GM19043 (cell line): ENCODE measurements at regions not wholly inside any gene's neighbourhood (a gene's known extent, or its start where the extent isn't known, plus 50 kb on each side); places are given as distances from the start of the nearest gene placed in this dataset.

Source experiments
- ATAC-seq: cut with Tn5 transposase; IDR thresholded peaks from one replicate; pipeline ENCODE4 v1.9.1; 2021; ENCODE audit warnings: low read depth; ENCODE audit not compliant: unreplicated experiment

DNA sequence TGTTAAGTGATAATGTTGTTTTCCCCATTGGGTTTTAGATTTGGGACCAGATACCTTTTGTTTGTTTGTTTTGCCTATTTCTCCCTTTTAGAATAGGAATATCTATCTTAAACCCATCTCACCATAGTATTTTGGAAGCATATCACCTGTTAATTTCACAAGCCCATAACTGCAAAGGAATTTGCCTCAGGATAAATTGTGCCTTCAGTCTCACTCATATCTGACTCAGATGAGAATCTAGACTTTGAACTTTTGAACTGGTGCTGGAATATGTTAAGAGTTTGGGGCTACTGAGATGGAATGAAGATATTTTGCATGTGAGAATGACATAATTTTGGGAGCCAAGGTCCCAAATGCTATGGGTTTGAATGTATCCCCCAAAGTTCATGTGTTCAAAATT lies 607.4 kb downstream of the HACE1 start:
- ATAC-seq, result no peak

DNA sequence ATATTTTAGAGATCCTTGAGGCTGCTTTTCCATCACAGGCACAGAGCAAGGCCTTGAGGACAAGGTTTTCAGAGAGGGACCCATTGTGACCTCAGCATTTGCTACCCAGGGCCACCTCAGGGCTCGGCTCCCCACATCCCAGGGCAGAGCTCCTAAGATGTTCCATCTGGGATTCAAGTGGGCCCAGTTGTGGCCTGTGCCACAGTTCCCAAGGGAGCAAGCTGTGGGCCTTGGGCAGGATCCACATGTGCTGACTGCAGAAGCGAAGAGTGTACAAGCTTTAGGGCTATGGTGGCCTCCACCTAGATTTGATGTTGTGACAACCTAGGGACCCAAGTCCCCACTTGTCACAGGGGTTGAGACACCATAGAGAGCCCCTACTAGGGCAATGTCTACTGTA lies 608.1 kb downstream of the HACE1 start:
- ATAC-seq, result no peak

DNA sequence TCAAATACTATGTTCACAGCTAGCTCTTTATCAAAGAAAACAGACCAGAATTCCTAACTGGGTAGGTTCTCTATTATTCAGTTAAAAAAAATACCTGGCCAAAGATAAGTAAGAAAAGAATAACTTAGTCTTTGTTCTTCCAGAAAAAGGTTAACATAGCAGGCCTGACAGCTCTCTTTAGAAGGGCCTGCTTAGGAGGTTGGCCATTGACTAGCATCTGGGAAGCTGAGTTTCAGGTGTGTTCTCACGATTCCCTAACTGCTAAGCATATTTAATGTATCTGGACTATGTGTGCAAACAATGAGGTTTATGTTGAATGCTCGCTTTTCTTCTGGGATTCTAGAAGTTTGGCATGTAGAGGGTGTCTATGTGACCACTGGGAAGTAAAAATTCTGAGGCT lies 618.9 kb downstream of the HACE1 start:
- ATAC-seq, result no peak

DNA sequence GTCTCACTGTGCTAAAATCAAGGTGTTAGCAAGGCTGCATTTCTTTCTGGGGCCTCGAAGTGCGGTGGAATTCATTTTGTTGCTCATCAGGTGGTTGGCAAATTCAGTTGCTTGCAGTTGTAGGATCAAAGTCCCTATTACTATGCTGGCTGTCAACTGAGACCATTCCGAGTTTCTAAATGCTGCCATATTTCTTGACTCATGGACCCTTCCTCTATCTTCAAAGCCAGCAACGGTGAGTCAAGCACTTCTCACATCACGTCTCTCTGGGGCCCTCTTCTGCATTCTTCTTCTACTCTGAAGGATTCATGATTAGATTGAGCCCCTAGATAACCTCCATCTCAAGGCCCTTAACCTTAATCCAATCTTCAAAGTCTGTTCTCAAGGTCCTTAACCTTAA lies 619.7 kb downstream of the HACE1 start:
- ATAC-seq, result no peak

DNA sequence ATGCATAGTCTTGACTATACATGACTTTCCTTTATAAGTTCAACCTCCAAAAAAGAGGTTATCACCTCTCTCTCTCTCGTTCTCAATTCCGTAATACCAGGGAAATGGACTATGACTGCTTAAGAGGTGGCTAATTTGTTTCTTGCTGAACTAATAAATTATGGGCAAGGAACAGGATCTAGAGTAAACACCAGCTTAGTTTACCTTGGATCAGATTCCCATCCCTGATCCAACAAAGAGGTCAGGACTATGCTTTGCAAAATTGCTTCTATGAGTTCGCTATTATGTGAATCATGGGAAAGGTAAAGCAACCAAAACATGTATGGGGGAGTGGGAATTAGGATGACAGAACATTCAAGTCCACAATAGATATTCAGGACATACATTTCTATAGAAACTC lies 630.7 kb downstream of the HACE1 start:
- ATAC-seq, result no peak

DNA sequence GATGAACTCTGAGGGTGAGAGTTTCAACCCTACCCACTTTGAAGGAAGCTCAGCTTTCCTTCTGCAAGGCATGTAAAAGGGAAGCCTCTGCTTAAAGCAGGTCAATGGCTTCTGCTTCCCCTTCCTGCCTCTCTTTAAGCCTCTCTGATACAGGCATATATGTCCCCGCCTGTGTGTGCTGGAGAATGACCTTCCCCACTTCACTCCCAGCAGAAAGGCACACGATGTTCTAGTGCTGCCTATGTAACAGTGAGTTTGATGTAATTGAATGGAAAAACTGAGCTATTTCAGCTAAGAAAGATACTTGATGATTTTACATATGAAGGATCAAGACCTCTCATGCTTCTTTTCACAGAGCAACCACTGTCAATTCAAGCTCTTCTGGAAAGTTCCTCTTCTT lies 632.2 kb downstream of the HACE1 start:
- ATAC-seq, result no peak

DNA sequence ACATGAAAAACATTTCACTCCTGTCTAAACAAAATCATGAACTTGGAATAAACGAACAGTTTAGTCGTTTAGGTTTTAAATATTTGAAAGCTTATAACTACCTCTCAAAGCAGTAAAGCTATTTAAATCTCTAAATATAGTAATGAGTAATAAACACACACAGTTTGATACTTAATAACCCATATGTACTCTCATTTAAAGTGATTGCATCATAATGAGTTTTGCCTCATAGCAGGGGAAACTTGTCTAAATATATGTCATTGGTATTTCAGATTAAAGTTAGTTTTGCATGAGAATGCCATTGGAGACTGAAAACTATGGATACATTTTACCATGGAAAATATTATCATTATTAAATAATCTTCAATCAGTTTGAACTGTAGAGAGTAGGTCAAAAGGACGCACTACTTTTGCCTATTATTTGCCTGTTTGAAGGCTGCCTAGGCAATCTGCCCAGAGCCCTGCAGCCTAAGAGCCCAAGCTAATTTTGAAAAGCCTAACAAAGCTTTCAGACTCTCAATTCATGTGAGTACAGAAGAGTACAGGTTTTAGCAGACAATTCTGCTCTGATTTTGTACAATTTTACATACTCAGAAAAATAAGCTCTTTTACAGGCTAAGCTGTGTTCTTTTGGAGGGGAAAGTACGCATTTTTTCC lies 632.8 kb downstream of the HACE1 start:
- no peak for ATAC-seq

DNA sequence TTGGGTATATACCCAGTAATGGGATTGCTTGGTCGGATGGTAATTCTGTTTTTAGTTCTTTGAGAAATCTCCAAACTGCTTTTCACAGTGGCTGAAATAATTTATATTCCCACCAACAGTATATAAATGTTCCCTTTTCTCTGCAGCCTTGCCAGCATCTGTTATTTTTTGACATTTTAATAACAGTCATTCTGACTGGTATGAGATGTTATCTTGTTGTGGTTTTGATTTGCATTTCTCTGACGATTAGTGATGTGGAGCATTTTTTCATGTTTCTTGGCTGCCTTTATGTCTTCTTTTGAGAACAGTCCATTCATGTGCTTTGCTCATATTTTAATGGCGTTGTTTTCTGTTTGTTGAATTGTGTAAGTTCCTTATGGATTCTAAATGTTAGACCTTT lies 641.6 kb downstream of the HACE1 start:
- ATAC-seq, result no peak

DNA sequence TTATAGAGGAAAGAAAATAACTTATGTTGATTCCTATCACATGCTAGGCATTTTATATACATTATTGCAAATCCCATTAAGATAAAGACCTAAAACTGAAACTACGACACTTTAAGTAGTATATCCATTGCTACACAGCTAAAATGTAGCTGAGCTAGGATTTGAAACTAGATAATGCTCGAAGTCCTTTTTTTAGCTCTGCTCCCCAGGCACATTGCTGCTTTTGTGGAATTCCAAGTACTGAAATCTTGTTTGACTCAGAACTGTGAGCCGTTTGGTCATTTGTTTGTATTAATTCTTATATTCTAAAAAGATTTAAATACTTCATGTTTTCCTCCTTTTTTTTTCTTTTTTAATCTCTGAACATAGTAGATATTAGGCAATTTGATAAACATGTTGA lies 644.8 kb downstream of the HACE1 start:
- ATAC-seq, result no peak

DNA sequence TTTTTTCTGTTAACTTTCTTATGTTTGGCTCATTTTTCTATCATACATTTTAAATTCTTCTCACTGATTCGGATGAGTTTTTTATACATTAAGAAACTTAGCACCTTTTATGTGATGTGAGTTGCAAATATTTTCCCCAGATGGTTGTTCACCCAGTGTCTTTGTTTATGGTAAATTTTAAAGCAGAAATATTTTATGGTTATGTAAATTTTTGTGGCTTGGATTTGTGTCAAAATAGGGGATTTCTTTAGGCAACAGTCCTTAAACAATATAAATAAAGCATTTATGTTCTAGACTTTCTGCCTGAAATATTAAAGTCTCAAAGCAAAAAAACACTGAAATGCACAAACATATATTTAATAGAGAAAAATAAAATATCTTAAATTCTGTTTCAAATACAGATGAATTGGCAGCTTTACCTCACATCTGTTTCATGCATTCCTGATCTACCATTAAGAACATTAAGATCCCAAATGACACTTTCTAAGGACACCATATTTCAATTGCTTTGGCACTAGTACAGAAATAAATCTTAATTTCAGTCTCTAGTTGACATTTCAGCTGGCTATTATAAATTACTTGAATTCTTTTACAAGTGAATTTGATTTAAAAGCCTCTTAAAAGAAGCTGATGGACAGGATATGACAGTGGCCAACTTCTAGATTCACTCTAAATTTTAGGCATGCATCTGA lies 646.6 kb downstream of the HACE1 start:
- ATAC-seq, result no peak

DNA sequence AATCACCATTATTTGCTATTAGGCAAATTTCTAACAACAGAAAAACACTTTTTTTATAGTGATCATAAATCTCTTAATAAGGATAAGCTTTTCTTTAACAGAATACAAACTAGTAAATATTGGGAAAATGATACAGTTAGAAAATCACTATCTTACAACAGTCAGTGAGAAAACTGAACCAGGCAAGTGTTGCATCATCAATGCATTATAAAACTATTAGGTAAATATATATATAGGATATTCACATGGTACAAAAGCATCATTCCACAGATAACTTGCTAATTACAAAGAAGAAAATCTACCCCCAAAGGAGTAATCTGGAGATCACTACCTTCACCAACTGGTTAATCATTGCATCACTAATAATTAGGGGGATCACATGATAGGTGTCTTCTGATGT lies 652.1 kb downstream of the HACE1 start:
- no peak for ATAC-seq

DNA sequence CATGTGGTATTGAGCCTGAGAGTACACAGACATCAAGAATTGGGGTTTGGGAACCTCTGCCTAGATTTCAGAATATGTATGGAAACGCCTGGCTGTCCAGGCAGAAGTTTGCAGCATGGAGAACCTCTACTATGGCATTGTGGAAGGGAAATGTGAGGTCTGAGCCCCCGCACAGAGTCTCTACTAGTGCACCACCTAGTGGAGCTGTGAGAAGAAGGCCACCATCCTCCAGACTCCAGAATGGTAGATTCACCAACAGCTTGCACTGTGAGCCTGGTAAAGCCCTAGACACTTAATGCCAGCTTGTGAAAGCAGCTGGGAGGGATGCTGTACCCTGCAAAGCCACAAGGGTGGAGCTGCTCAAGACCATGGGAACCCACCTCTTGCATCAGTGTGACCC lies 658.2 kb downstream of the HACE1 start:
- ATAC-seq, result no peak

DNA sequence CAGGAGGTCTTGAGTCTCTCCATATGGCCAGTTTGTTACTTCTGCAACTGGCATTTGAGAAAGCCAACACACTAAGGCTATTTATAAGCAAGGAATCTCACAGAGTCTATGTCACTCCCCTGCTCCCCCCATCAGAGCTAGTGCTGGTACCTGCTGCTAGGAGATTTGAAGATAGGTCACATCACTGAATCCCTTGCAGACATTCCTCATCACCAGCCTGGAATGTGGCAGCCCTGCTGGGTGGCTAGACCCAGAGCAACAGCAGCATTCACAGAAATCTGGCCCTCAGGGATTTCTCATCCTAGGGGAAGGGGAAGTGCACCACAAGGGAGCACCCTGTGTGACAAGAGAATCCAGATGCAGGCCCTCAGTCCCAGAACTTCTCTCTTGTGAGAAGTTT lies 672.1 kb downstream of the HACE1 start:
- no peak for ATAC-seq

DNA sequence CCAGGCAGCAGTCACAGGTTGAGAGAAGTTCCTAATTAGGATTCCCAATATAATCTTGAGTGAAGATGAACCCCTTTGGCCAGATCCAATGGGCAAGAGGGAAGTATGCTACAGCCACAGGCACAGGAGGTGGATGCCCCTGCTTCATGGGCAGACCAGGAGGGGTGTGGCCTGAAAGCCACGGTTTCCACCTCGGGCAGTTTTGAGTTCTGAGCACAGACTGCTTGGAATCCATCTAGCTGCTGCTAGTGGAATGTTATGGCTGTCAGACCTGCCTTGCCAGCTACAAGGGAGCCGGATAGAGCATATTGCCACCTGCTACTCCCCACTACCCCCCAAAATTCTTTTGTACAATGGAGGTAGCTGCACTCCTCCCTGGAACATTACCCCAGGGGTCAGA lies 672.9 kb downstream of the HACE1 start:
- ATAC-seq, result no peak

DNA sequence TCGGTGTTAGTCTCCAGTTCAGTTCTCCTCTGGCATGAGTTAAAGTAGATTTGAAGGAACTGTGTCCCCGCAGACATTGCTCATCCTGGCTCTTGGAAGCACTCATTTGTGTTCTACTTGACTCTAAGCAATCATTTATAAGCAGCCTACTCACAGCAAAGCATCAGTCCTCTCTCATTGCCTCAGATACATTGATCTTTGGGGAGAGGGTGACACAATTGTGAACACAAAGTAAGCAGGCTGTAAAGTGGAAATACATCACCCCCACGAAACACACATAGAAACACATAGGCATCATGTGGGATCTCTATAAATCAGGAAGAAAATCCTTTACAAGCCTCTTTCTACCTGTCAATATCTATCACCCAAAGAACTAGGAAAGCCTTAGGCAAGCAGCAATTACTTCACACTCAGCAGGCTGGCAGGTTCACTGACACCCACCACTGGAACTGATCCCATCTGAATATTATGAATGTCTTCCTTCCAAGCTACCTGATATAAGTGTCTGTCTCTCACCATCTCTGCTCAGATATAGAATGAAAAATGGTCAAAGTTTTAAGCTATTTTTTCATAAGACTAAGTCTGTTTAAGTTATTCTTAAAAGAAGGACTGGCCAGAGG lies 675.8 kb downstream of the HACE1 start:
- no peak for ATAC-seq

DNA sequence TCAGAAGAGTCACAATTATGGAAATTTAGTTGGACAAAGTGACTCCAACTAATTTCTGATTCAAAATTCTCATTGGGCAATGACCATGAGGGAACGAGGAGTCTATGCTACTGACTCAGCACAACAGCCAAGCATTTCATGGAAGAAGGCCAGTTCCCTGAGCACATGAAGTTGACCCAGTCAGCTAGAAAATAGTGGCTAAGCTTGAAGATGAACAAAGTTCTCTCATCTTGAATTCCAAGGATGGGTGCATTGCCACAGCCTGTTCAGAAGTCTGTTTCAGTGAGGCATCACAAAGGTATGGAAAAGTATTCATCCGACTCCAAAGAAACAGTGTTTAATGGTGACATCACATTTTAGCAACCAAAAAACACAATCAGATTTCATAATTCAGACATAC lies 676.9 kb downstream of the HACE1 start:
- ATAC-seq, result no peak

DNA sequence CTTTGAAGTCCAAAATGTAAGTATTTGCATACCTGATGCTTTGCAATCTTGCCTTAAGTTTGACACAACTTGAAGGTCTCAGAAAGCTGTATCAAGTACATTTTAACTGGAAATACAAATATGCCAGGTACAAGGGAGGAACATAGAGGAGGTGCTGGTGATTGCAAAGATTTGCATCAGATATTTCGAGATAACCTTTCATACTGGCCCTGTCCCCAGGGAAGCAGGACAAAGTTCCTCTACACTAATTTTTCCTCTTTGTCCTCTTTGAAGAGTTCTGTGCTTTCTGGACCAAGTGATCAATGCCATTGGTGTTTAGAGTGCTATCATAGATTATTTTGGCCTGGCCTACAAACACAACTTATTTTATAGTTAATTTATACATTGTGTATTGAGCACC lies 686.1 kb downstream of the HACE1 start:
- no peak for ATAC-seq

DNA sequence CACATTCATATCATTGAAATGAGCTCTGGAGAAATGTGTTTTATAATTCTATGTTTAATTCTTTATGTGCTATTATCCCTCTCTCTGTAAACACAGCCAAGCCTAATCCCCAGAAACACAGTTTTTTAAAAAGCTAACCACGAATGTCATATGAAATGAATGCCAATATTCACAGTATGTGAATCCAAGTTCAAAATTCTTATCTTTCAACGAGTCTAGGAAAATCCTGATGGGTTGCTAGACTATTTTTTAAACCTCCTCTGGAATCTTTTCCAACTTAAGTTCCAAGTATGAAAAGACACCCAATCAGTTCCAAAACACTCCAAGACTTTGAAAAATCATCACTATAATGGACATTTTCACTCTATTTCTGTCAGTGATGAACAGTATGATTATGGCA lies 689.3 kb downstream of the HACE1 start:
- ATAC-seq, result no peak

DNA sequence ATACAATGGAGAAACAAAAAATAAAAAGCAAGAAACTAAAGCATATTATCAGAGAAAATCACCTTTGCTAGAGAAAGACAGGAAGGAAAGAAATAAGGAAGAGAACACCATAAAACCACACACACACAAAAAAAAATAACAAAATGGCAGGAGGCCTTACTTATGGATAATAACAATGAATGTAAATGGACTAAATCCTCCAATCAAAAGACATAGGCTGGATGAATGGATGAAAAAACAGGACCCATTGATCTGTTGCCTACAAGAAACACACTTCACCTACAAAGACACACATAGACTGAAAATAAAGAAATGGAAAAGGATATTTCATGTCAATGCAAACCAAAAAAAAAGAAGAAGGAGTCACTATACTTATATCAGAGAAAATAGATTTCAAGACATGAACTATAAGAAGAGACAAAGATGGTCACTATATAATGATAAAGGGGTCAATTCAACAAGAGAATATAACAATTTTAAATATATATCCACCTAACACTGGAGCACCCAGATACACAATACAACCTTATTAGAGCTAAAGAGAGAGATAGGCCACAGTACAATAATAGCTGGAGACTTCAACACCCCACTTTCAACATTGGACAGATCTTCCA lies 693.6 kb downstream of the HACE1 start:
- ATAC-seq, result no peak

DNA sequence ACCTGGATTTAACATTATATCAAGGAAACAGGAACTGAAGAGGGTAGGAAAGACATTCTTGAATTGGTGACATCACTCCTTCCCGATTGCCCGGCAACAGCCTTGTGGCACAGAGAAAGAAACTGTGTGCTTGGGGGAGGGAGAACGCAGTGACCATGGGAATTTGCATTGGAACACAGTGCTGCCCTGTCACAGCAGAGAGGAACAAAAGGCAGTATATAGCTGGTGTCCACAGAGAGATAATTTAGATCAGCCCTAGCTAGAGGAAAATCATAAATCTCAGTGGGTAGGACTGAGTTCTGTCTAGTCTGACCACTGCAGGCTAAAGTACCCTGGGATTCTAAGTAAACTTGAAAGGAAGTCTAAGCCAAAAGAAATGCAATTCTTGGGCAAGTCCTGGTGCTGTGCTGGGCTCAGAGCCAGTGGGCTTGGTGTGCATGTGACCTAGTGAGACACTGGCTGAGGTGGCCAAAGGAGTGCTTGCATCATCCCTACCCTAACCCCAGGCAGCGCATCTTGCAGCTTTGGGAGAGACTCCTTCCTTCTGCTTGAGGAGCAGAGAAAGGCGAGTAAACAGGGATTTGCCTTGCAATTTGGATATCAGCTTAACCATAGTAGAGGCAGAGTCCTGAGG lies 697.6 kb downstream of the HACE1 start:
- ATAC-seq, result no peak

DNA sequence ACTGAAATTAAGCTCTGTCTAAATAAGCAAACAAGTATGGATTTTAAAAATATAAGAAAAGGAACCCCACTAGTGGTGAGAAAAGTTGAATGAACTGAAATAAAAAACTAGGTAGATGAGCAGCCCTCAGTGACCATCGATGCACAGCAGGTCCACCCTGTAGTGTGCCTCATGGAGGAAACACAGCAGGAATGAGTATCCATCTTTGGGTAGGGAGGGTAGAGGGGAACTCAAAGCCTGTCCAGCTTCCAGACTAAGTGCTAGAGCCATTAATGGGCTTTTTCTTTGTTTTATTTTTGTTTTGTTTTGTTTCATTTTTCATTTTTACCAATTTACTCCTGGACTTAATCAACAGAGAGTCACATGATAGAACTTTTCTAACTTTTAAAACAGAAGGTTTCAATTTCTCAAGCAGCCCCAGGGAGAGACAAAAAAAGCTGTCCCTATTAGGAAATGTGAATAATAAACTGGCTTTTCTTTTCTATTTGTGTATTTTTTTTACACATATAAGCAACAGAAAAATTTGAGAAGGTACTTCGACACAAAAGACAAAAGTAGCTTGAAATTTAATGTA lies 700.6 kb downstream of the HACE1 start:
- no peak for ATAC-seq
